ENCODE measurements at regions not wholly inside any gene's neighbourhood (a gene's known extent, or its start where the extent isn't known, plus 50 kb on each side); places are given as distances from the start of the nearest gene placed in this dataset.

DNA sequence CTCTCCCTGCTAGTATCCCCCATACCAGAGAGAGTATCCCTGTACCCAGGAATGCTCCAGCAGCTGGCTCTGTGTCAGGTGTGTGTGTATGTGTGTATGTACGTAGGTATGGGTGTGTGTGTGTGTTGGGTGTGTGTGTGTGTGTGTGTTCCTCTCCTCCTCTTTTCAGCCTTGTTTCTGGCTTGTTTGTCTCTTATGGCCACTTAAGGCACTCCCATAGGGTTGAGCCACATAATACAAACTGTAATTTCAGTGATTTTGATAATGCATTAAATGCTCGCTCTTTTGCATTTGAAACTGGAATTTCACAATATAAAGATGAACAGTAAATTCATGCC is 80.8 kb upstream of the SH3PXD2B start:
- TF ChIP-seq, protein P1, sequence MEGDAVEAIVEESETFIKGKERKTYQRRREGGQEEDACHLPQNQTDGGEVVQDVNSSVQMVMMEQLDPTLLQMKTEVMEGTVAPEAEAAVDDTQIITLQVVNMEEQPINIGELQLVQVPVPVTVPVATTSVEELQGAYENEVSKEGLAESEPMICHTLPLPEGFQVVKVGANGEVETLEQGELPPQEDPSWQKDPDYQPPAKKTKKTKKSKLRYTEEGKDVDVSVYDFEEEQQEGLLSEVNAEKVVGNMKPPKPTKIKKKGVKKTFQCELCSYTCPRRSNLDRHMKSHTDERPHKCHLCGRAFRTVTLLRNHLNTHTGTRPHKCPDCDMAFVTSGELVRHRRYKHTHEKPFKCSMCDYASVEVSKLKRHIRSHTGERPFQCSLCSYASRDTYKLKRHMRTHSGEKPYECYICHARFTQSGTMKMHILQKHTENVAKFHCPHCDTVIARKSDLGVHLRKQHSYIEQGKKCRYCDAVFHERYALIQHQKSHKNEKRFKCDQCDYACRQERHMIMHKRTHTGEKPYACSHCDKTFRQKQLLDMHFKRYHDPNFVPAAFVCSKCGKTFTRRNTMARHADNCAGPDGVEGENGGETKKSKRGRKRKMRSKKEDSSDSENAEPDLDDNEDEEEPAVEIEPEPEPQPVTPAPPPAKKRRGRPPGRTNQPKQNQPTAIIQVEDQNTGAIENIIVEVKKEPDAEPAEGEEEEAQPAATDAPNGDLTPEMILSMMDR (IDR thresholded peaks at IDR 0.05) = no peak
- no peak for TF ChIP-seq POLR2A (IDR thresholded peaks at IDR 0.05)
